Urothelium cell line (cell line): ENCODE measurements at regions not wholly inside any gene's neighbourhood (a gene's known extent, or its start where the extent isn't known, plus 50 kb on each side); places are given as distances from the start of the nearest gene placed in this dataset.
A peak's percentile ranks its signal among the peaks of the same experiment; 100 is the strongest.
"Not testable (repeated sequence)": the region's sequence is repeated elsewhere in the genome, so short reads cannot be mapped to it uniquely, and the experiment has no call there.

Source experiments
- DNase-seq: peaks from one replicate; pipeline ENCODE4 v3.0.0; 2011; ENCODE audit warnings: low spot score, mixed read lengths
- FAIRE-seq: peaks from 2 replicates; lab custom pipeline; 2011; peaks lifted over from hg19 to GRCh38; lab: Jason Lieb, UNC

- FAIRE-seq (no peak), DNase-seq (no peak)
These were observed 934.4 kb downstream of the MAT2B start for GRCh38 chr5:164439799-164440198.

GRCh38 chr5:164449460-164449859 is 944.0 kb downstream of the MAT2B start:
- FAIRE-seq (no peak), DNase-seq (no peak)

GRCh38 chr5:164466033-164466432 is 960.6 kb downstream of the MAT2B start:
- FAIRE-seq (no peak), DNase-seq (no peak)

GRCh38 chr5:164470312-164470711 is 964.9 kb downstream of the MAT2B start:
- DNase-seq (no peak), FAIRE-seq (no peak)

GRCh38 chr5:164472165-164472564 is 966.7 kb downstream of the MAT2B start:
- no peak for FAIRE-seq
- no peak for DNase-seq

- FAIRE-seq (no peak), DNase-seq (peak; percentile 17)
These were observed 970.0 kb downstream of the MAT2B start for GRCh38 chr5:164475339-164475977.

GRCh38 chr5:164481270-164481669 is 975.9 kb downstream of the MAT2B start:
- FAIRE-seq = no peak

GRCh38 chr5:164482351-164482750 is 976.9 kb downstream of the MAT2B start:
- DNase-seq (no peak), FAIRE-seq (no peak)

More at GRCh38 chr5:164481270-164481669, 975.9 kb downstream of the MAT2B start:
- no peak for DNase-seq

- DNase-seq = no peak
- no peak for FAIRE-seq
These were observed 979.5 kb downstream of the MAT2B start for GRCh38 chr5:164484948-164485347.

- DNase-seq (no peak), FAIRE-seq (no peak)
These were observed 982.5 kb downstream of the MAT2B start for GRCh38 chr5:164487939-164488338.

GRCh38 chr5:164497311-164498064 is 992.1 kb downstream of the MAT2B start:
- no peak for DNase-seq
- FAIRE-seq = no peak

GRCh38 chr5:164498438-164498837 is 993.0 kb downstream of the MAT2B start:
- no peak for DNase-seq
- FAIRE-seq = no peak

GRCh38 chr5:164500856-164501255 is 995.4 kb downstream of the MAT2B start:
- DNase-seq = no peak
- no peak for FAIRE-seq

- FAIRE-seq (no peak), DNase-seq (no peak)
These were observed 995.9 kb downstream of the MAT2B start for GRCh38 chr5:164501344-164501743.

- FAIRE-seq (no peak), DNase-seq (peak; percentile 27)
These were observed 998.8 kb downstream of the MAT2B start for GRCh38 chr5:164504141-164504772.

GRCh38 chr5:164505791-164506190 is 1000.4 kb downstream of the MAT2B start:
- FAIRE-seq (no peak), DNase-seq (no peak)

GRCh38 chr5:164518067-164518740 is 1012.8 kb downstream of the MAT2B start:
- no peak for DNase-seq
- FAIRE-seq = no peak

GRCh38 chr5:164518741-164519080 is 1013.3 kb downstream of the MAT2B start:
- DNase-seq = no peak
- no peak for FAIRE-seq

GRCh38 chr5:164532235-164532900 is 1026.9 kb downstream of the MAT2B start:
- DNase-seq (no peak), FAIRE-seq (no peak)

- not testable (repeated sequence) for DNase-seq, FAIRE-seq
These were observed 1028.0 kb downstream of the MAT2B start for GRCh38 chr5:164533426-164533825.

GRCh38 chr5:164540174-164540573 is 1034.8 kb downstream of the MAT2B start:
- no peak for FAIRE-seq

More at GRCh38 chr5:164540174-164540573, 1034.8 kb downstream of the MAT2B start:
- DNase-seq = no peak
